ENCODE measurements at regions not wholly inside any gene's neighbourhood (a gene's known extent, or its start where the extent isn't known, plus 50 kb on each side); places are given as distances from the start of the nearest gene placed in this dataset.
"Not testable (repeated sequence)": the region's sequence is repeated elsewhere in the genome, so short reads cannot be mapped to it uniquely, and the experiment has no call there.

DNA sequence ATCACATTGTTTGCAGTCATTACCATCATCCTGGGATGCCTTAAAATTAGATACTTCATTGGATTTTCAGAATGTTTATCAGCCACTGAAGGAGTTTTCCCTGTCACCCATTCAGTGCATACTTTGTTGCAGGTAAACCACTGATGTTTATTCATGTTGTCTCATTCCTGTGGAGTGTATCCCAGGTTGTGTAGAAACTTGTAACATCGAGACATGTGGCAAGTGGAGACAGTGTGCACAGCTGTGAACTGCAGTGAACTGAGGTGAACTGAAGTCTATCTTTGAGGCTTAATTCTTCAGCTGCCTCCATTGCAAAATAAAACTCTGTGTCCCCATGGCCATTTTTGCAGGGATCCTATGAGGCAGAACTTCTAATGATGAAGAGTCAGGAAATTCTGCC is 2911.4 kb downstream of the RPIA start:
- H3K4me1 ChIP-seq; H3K36me3 Mint-ChIP-seq (ENCODE audit: insufficient read depth, unreplicated experiment); H3K4me3 ChIP-seq (ENCODE audit: low read depth, low read length); H3K27me3 Mint-ChIP-seq (ENCODE audit: insufficient read depth, unreplicated experiment); H3K4me1 Mint-ChIP-seq (ENCODE audit: low read depth, unreplicated experiment); H3K9me3 Mint-ChIP-seq (ENCODE audit: unreplicated experiment); H3K4me3 Mint-ChIP-seq (ENCODE audit: unreplicated experiment); CTCF ChIA-PET; H3K27ac Mint-ChIP-seq (ENCODE audit: unreplicated experiment); H3K36me3 ChIP-seq (ENCODE audit: control insufficient read depth, insufficient read depth, low read length); intact Hi-C loops (cut with micrococcal nuclease; ENCODE audit: unreplicated experiment); H3K27me3 ChIP-seq (replicated peaks; ENCODE audit: control insufficient read depth, insufficient read depth, low read length); DNase-seq; POLR2A ChIA-PET; H3K9me3 ChIP-seq; BruUV-seq (replicated peaks): not testable (repeated sequence)

DNA sequence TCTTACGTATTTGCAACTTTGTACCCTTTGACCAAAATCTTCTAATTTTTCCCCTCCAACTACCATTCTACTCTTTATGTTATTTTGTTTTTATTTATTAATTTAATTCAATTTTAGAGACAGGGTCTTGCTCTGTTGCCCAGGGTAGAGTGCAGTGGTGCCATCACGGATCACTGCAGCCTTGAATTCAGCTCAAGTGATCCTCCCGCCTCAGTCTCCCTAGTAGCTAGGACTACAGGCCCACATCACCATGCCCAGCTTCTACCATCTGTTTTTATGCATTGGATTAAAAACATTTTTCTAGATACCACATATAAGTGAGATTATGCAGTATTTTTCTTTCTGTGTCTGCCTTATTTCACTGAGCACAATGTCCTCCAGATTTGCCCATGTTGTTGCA is 2912.5 kb downstream of the RPIA start:
- H3K4me1 ChIP-seq; CTCF ChIA-PET; H3K9me3 ChIP-seq; H3K4me1 Mint-ChIP-seq (ENCODE audit: low read depth, unreplicated experiment); H3K27me3 ChIP-seq (replicated peaks; ENCODE audit: control insufficient read depth, insufficient read depth, low read length); BruUV-seq (replicated peaks); intact Hi-C loops (cut with micrococcal nuclease; ENCODE audit: unreplicated experiment); H3K4me3 ChIP-seq (ENCODE audit: low read depth, low read length); H3K27me3 Mint-ChIP-seq (ENCODE audit: insufficient read depth, unreplicated experiment); H3K36me3 ChIP-seq (ENCODE audit: control insufficient read depth, insufficient read depth, low read length); H3K9me3 Mint-ChIP-seq (ENCODE audit: unreplicated experiment); DNase-seq; H3K4me3 Mint-ChIP-seq (ENCODE audit: unreplicated experiment); POLR2A ChIA-PET; H3K36me3 Mint-ChIP-seq (ENCODE audit: insufficient read depth, unreplicated experiment); H3K27ac Mint-ChIP-seq (ENCODE audit: unreplicated experiment): not testable (repeated sequence)

DNA sequence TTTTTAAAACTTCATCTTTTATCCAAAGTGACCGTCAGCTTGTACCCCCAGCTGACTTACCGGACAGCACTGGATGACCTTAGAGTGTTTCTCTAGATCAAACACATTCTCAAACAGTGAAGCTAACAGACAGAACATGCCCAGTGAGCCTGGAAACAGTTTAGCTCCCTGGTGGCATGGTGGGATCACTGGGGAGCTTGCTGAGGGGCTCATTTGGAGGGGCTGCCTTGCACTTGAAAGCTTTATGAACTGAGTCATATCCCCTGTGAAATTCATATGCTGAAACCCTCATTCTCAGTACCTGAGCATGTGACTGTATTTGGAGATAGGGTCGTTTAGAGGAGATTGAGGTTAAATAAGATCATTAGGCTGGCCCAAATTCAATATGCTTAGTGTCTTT is 2913.2 kb downstream of the RPIA start:
- H3K4me1 ChIP-seq; H3K27ac Mint-ChIP-seq (ENCODE audit: unreplicated experiment); BruUV-seq (replicated peaks); POLR2A ChIA-PET; H3K27me3 Mint-ChIP-seq (ENCODE audit: insufficient read depth, unreplicated experiment); H3K9me3 Mint-ChIP-seq (ENCODE audit: unreplicated experiment); H3K4me3 Mint-ChIP-seq (ENCODE audit: unreplicated experiment); H3K9me3 ChIP-seq; H3K36me3 Mint-ChIP-seq (ENCODE audit: insufficient read depth, unreplicated experiment); intact Hi-C loops (cut with micrococcal nuclease; ENCODE audit: unreplicated experiment); H3K4me3 ChIP-seq (ENCODE audit: low read depth, low read length); H3K36me3 ChIP-seq (ENCODE audit: control insufficient read depth, insufficient read depth, low read length); DNase-seq; CTCF ChIA-PET; H3K4me1 Mint-ChIP-seq (ENCODE audit: low read depth, unreplicated experiment); H3K27me3 ChIP-seq (replicated peaks; ENCODE audit: control insufficient read depth, insufficient read depth, low read length): not testable (repeated sequence)

DNA sequence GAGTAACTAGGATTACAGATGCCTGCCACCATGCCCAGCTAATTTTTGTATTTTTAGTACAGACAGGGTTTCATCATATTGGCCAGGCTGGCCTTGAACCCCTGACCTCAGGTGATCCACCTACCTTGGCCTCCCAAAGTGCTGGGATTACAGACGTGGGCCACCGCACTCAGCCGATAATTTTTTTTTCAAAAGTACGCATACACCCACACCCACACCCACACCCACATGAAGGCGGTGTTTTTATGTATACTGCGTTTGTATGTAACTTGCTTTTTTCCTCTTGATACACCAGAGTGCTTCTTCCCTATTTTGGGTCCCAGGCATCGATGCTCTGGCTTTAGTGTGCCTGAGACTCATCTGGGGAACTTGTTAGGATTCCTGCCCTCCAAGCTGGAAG is 2932.3 kb downstream of the RPIA start:
- H3K4me1 ChIP-seq; H3K4me1 Mint-ChIP-seq (ENCODE audit: low read depth, unreplicated experiment); DNase-seq; intact Hi-C loops (cut with micrococcal nuclease; ENCODE audit: unreplicated experiment); BruUV-seq (replicated peaks); H3K27me3 ChIP-seq (replicated peaks; ENCODE audit: control insufficient read depth, insufficient read depth, low read length); CTCF ChIA-PET; H3K9me3 ChIP-seq; H3K27ac Mint-ChIP-seq (ENCODE audit: unreplicated experiment); H3K4me3 Mint-ChIP-seq (ENCODE audit: unreplicated experiment); POLR2A ChIA-PET; H3K36me3 ChIP-seq (ENCODE audit: control insufficient read depth, insufficient read depth, low read length); H3K9me3 Mint-ChIP-seq (ENCODE audit: unreplicated experiment); H3K27me3 Mint-ChIP-seq (ENCODE audit: insufficient read depth, unreplicated experiment); H3K36me3 Mint-ChIP-seq (ENCODE audit: insufficient read depth, unreplicated experiment); H3K4me3 ChIP-seq (ENCODE audit: low read depth, low read length): not testable (repeated sequence)

DNA sequence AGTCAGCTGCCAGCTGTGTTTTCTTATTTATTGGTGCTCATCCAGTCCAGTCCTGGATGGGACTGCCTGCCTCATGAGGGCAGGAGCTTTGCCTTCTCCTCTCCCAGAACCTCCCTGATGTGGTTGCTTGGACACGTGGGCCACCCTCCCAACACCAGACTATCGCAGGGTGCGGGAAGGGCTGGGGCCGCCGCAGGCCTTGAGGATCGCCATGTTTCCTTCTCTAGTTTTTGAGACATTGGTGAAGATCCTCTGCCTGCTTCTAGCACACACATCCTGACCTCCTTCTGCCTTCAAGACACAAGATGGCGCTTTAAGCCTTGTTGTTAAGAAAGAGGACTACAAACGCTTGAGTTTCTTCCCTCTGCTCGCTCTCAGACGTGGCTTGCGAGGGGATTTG is 2937.0 kb downstream of the RPIA start:
- H3K36me3 ChIP-seq (ENCODE audit: control insufficient read depth, insufficient read depth, low read length); CTCF ChIA-PET; H3K4me3 ChIP-seq (ENCODE audit: low read depth, low read length); H3K27ac Mint-ChIP-seq (ENCODE audit: unreplicated experiment); H3K27me3 ChIP-seq (replicated peaks; ENCODE audit: control insufficient read depth, insufficient read depth, low read length); H3K9me3 ChIP-seq; H3K4me1 ChIP-seq; BruUV-seq (replicated peaks); DNase-seq; H3K27me3 Mint-ChIP-seq (ENCODE audit: insufficient read depth, unreplicated experiment); H3K36me3 Mint-ChIP-seq (ENCODE audit: insufficient read depth, unreplicated experiment); H3K4me3 Mint-ChIP-seq (ENCODE audit: unreplicated experiment); H3K4me1 Mint-ChIP-seq (ENCODE audit: low read depth, unreplicated experiment); POLR2A ChIA-PET; intact Hi-C loops (cut with micrococcal nuclease; ENCODE audit: unreplicated experiment); H3K9me3 Mint-ChIP-seq (ENCODE audit: unreplicated experiment): not testable (repeated sequence)

DNA sequence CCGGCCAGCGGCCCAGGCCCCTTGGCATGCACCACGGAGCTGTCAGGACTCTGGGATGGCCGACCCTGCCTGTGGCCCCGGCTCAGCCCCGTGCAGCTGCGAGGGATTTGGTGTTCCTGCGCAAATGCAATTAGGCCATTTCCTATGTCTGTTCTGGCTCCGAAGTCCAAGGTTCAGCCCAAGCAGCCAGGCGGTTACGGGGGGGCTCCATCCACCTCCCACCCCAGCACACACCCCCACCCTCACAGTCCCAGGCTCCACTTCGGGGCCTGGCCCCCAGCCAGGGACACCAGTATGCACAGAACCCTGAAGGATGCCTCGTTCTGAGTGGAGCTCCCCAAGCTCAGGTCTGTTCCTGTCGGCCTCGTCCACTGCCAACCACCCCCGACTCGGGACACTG is 2965.7 kb downstream of the RPIA start:
- peak; percentile 38 to 68 for DNase-seq
- H3K4me1 Mint-ChIP-seq (ENCODE audit: low read depth, unreplicated experiment); H3K27me3 Mint-ChIP-seq (ENCODE audit: insufficient read depth, unreplicated experiment); CTCF ChIA-PET; H3K36me3 ChIP-seq (ENCODE audit: control insufficient read depth, insufficient read depth, low read length); H3K36me3 Mint-ChIP-seq (ENCODE audit: insufficient read depth, unreplicated experiment); intact Hi-C loops (cut with micrococcal nuclease; ENCODE audit: unreplicated experiment); H3K4me1 ChIP-seq; POLR2A ChIA-PET; H3K27me3 ChIP-seq (replicated peaks; ENCODE audit: control insufficient read depth, insufficient read depth, low read length); H3K9me3 Mint-ChIP-seq (ENCODE audit: unreplicated experiment); H3K27ac Mint-ChIP-seq (ENCODE audit: unreplicated experiment); H3K9me3 ChIP-seq: not testable (repeated sequence)
- peak overlapping the region; percentile 43 for H3K4me3 Mint-ChIP-seq (ENCODE audit: unreplicated experiment)
- peak overlapping the region; percentile 24 for H3K4me3 ChIP-seq (ENCODE audit: low read depth, low read length)
- BruUV-seq (replicated peaks): TSS peak; percentile 28

DNA sequence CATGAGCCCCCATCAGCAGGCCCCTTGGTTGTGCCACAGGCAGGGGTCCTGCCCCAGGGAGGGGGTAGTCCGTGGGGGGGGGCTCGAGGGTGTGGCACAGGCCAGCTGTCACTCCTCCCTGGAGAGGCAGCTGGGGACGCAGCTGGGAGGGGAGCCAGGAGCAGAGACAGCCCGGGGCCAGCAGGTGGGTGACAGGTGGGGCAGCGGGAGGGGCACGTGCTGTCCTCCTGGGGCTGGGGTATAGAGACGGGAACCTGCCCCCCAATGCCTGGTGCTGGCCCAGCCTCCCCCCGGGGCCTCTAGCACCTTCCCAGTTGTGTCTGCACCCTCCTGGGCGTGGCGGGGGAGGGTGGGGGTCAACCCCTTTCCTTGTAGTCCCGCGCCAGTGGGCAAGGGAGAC is 2966.9 kb downstream of the RPIA start:
- H3K27ac Mint-ChIP-seq (ENCODE audit: unreplicated experiment); POLR2A ChIA-PET; H3K4me3 ChIP-seq (ENCODE audit: low read depth, low read length); H3K36me3 ChIP-seq (ENCODE audit: control insufficient read depth, insufficient read depth, low read length); BruUV-seq (replicated peaks); DNase-seq; H3K4me3 Mint-ChIP-seq (ENCODE audit: unreplicated experiment); H3K27me3 Mint-ChIP-seq (ENCODE audit: insufficient read depth, unreplicated experiment); intact Hi-C loops (cut with micrococcal nuclease; ENCODE audit: unreplicated experiment); CTCF ChIA-PET; H3K4me1 Mint-ChIP-seq (ENCODE audit: low read depth, unreplicated experiment); H3K36me3 Mint-ChIP-seq (ENCODE audit: insufficient read depth, unreplicated experiment); H3K4me1 ChIP-seq; H3K9me3 Mint-ChIP-seq (ENCODE audit: unreplicated experiment); H3K27me3 ChIP-seq (replicated peaks; ENCODE audit: control insufficient read depth, insufficient read depth, low read length); H3K9me3 ChIP-seq: not testable (repeated sequence)

Data from Caco-2 (cell line).